ENCODE measurements at regions not wholly inside any gene's neighbourhood (a gene's known extent, or its start where the extent isn't known, plus 50 kb on each side); places are given as distances from the start of the nearest gene placed in this dataset.

- no peaks in the 10 kb centered on the region for H3K36me3 ChIP-seq (ENCODE audit: low read length)
- no peak overlapping the region for H3K27ac ChIP-seq (ENCODE audit: low read depth, low read length)
- H3K9ac ChIP-seq (ENCODE audit: low read length), result no peak overlapping the region
- no peaks in the 10 kb centered on the region for H3K9me2 ChIP-seq (replicated peaks; ENCODE audit: insufficient read depth, low read length)
- H2AFZ ChIP-seq (ENCODE audit: low read depth, low read length, severe bottlenecking), result no peak overlapping the region
- H3K9me3 ChIP-seq (ENCODE audit: insufficient read depth, low read length), result no peaks in the 10 kb centered on the region
- no peak for TF ChIP-seq EZH2phosphoT487 (conservative IDR thresholded peaks at IDR 0.05; ENCODE audit: low read length)
- TF ChIP-seq, protein P1, sequence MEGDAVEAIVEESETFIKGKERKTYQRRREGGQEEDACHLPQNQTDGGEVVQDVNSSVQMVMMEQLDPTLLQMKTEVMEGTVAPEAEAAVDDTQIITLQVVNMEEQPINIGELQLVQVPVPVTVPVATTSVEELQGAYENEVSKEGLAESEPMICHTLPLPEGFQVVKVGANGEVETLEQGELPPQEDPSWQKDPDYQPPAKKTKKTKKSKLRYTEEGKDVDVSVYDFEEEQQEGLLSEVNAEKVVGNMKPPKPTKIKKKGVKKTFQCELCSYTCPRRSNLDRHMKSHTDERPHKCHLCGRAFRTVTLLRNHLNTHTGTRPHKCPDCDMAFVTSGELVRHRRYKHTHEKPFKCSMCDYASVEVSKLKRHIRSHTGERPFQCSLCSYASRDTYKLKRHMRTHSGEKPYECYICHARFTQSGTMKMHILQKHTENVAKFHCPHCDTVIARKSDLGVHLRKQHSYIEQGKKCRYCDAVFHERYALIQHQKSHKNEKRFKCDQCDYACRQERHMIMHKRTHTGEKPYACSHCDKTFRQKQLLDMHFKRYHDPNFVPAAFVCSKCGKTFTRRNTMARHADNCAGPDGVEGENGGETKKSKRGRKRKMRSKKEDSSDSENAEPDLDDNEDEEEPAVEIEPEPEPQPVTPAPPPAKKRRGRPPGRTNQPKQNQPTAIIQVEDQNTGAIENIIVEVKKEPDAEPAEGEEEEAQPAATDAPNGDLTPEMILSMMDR (IDR thresholded peaks at IDR 0.05; ENCODE audit: insufficient read depth, low read length, poor library complexity, severe bottlenecking), result no peak
- H3F3A ChIP-seq (ENCODE audit: insufficient read depth), result no peaks in the 10 kb centered on the region
- no peaks in the 10 kb centered on the region for H3K27me3 ChIP-seq (ENCODE audit: low read length)
- H3K4me2 ChIP-seq (ENCODE audit: low read depth, low read length, poor library complexity, severe bottlenecking), result no peak overlapping the region
- no peaks in the 10 kb centered on the region for H4K20me1 ChIP-seq (ENCODE audit: low read depth, low read length)
- H3K79me2 ChIP-seq (ENCODE audit: insufficient read depth, low read length), result no peaks in the 10 kb centered on the region
- no peak overlapping the region for H3K4me3 ChIP-seq (ENCODE audit: insufficient read depth, low read length, poor library complexity, severe bottlenecking)
Observed at GRCh38 chr3:94714194-94714593, 651.3 kb downstream of the NSUN3 start.

- TF ChIP-seq, protein P1 (IDR thresholded peaks at IDR 0.05; ENCODE audit: insufficient read depth, low read length, poor library complexity, severe bottlenecking), result no peak
- no peak for TF ChIP-seq EZH2phosphoT487 (conservative IDR thresholded peaks at IDR 0.05; ENCODE audit: low read length)
- no peak overlapping the region for H3K4me3 ChIP-seq (ENCODE audit: insufficient read depth, low read length, poor library complexity, severe bottlenecking)
- no peaks in the 10 kb centered on the region for H3K9me2 ChIP-seq (replicated peaks; ENCODE audit: insufficient read depth, low read length)
- H4K20me1 ChIP-seq (ENCODE audit: low read depth, low read length), result no peaks in the 10 kb centered on the region
- H3K79me2 ChIP-seq (ENCODE audit: insufficient read depth, low read length), result no peaks in the 10 kb centered on the region
- no peaks in the 10 kb centered on the region for H3K36me3 ChIP-seq (ENCODE audit: low read length)
- H3K27ac ChIP-seq (ENCODE audit: low read depth, low read length), result no peak overlapping the region
- H3K4me2 ChIP-seq (ENCODE audit: low read depth, low read length, poor library complexity, severe bottlenecking), result no peak overlapping the region
- H3K9me3 ChIP-seq (ENCODE audit: insufficient read depth, low read length), result no peaks in the 10 kb centered on the region
- H2AFZ ChIP-seq (ENCODE audit: low read depth, low read length, severe bottlenecking), result no peak overlapping the region
- H3F3A ChIP-seq (ENCODE audit: insufficient read depth), result no peaks in the 10 kb centered on the region
- H3K27me3 ChIP-seq (ENCODE audit: low read length), result no peaks in the 10 kb centered on the region
- H3K9ac ChIP-seq (ENCODE audit: low read length), result no peak overlapping the region
Observed at GRCh38 chr3:94716326-94717018, 653.6 kb downstream of the NSUN3 start.

GRCh38 chr3:94734206-94734605 is 671.3 kb downstream of the NSUN3 start:
- TF ChIP-seq EZH2phosphoT487 (conservative IDR thresholded peaks at IDR 0.05; ENCODE audit: low read length), result no peak
- TF ChIP-seq, protein P1 (IDR thresholded peaks at IDR 0.05; ENCODE audit: insufficient read depth, low read length, poor library complexity, severe bottlenecking), result no peak
- Histone ChIP-seq H4K20me1 (ENCODE audit: low read depth, low read length) (no peaks in the 10 kb centered on the region), H3K9ac (ENCODE audit: low read length) (no peak overlapping the region), H3K9me3 (ENCODE audit: insufficient read depth, low read length) (no peaks in the 10 kb centered on the region), H3K4me3 (ENCODE audit: insufficient read depth, low read length, poor library complexity, severe bottlenecking) (no peak overlapping the region), H3K27me3 (ENCODE audit: low read length) (no peaks in the 10 kb centered on the region), H3F3A (ENCODE audit: insufficient read depth) (no peaks in the 10 kb centered on the region), H3K36me3 (ENCODE audit: low read length) (no peaks in the 10 kb centered on the region), H3K4me2 (ENCODE audit: low read depth, low read length, poor library complexity, severe bottlenecking) (no peak overlapping the region), H2AFZ (ENCODE audit: low read depth, low read length, severe bottlenecking) (no peak overlapping the region), H3K79me2 (ENCODE audit: insufficient read depth, low read length) (no peaks in the 10 kb centered on the region), H3K27ac (ENCODE audit: low read depth, low read length) (no peak overlapping the region), H3K9me2 (replicated peaks; ENCODE audit: insufficient read depth, low read length) (no peaks in the 10 kb centered on the region)
